Endodermal cell (in vitro differentiated cells): ENCODE measurements at regions not wholly inside any gene's neighbourhood (a gene's known extent, or its start where the extent isn't known, plus 50 kb on each side); places are given as distances from the start of the nearest gene placed in this dataset.

Experiments used
- DNase-seq: peaks from one replicate; pipeline ENCODE4 v3.0.0-alpha.2; 2017
- H3K27ac ChIP-seq: 2 replicates; pipeline ENCODE4 v1.5.1; 2013; ENCODE audit warnings: mild to moderate bottlenecking, low read depth, low read length, moderate library complexity
- H3K27me3 ChIP-seq: 2 replicates; pipeline ENCODE4 v1.6.1; 2013; ENCODE audit warnings: mild to moderate bottlenecking, low read length, moderate library complexity; ENCODE audit not compliant: insufficient read depth, control insufficient read depth, poor library complexity, severe bottlenecking
- H3K36me3 ChIP-seq: 2 replicates; pipeline ENCODE4 v1.7.0; 2013; ENCODE audit warnings: mild to moderate bottlenecking, low read length, moderate library complexity; ENCODE audit not compliant: control insufficient read depth, insufficient read depth
- H3K4me1 ChIP-seq: one replicate; pipeline ENCODE4 v1.7.0; 2013; ENCODE audit warnings: low read length; ENCODE audit not compliant: control insufficient read depth, insufficient read depth
- H3K4me3 ChIP-seq: 2 replicates; pipeline ENCODE4 v1.5.1; 2013; ENCODE audit warnings: mild to moderate bottlenecking, low read length, moderate library complexity
- H3K9ac ChIP-seq: 2 replicates; pipeline ENCODE4 v1.6.1; 2013; ENCODE audit warnings: mild to moderate bottlenecking, low read length, moderate library complexity; ENCODE audit not compliant: poor library complexity, severe bottlenecking; ENCODE audit errors: extremely low read depth
- H3K9me3 ChIP-seq: 2 replicates; pipeline ENCODE4 v1.6.1; 2013; ENCODE audit warnings: mild to moderate bottlenecking, low read length, moderate library complexity; ENCODE audit not compliant: control insufficient read depth
- H3K27ac Mint-ChIP-seq: 2 replicates; pipeline ENCODE4 v1.8.0; 2020; ENCODE audit warnings: mixed read lengths
- H3K27me3 Mint-ChIP-seq: 2 replicates; pipeline ENCODE4 v1.8.0; 2021; ENCODE audit warnings: mild to moderate bottlenecking, mixed read lengths; ENCODE audit not compliant: insufficient read depth
- H3K36me3 Mint-ChIP-seq: 2 replicates; pipeline ENCODE4 v1.8.0; 2020; ENCODE audit warnings: low read depth, mixed read lengths
- H3K4me1 Mint-ChIP-seq: 2 replicates; pipeline ENCODE4 v1.8.0; 2020; ENCODE audit warnings: mixed read lengths
- H3K4me3 Mint-ChIP-seq: 2 replicates; pipeline ENCODE4 v1.8.0; 2020; ENCODE audit warnings: mild to moderate bottlenecking, moderate library complexity, mixed read lengths
- H3K9me3 Mint-ChIP-seq: 2 replicates; pipeline ENCODE4 v1.8.0; 2020; ENCODE audit warnings: mild to moderate bottlenecking, mixed read lengths
- WGBS, 2 experiments: methylation state at CpG; one replicate each; pipeline versions ENCODE4 v1.1.5 to v1.1.7; 2013; ENCODE audit warnings: missing lambda C conversion rate in 2 of 2, mixed read lengths in 1 of 2; ENCODE audit not compliant: insufficient coverage in 1 of 2, insufficient read length in 1 of 2; 5-methylcytosine and 5-hydroxymethylcytosine counted together
- TF ChIP-seq, protein P1 (sequence below): fragments of 200-600 bp; sonication (generic); conservative IDR thresholded peaks from 2 replicates; pipeline ENCODE4 v1.5.0; 2021; ENCODE audit warnings: antibody characterized with exemption, mild to moderate bottlenecking

DNA sequence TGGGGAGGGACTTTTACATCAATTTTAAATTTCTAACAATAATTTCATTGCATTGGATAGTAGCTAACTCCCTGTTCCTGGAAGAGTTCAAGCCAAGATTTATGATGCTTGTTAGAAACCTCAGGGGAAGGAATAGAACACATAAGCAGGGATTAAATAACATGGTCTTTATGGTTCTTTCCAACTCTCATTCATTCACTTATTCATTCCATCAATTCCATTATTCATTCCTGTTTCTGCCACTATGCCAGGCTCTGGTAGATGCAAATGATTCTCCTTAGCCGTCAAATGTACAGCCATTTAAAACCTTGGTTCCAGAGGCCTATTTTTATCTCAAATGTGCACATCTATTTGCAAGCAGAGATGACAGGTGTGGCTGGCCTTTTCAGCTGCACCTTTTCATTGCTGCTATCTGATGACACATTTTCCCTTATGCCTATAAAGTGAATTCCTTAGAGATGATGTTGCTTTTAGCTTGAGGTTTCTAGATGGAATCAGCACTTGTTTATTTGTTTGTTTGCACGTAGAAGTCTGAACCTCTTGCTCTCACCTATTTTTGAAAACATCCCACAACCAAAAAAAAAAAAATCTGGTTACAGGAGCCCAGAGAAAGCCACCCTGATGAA is 205.7 kb upstream of the IGFBP3 start:
- Histone ChIP-seq H3K4me1 (no peaks in the 10 kb centered on the region), H3K9ac (no peak overlapping the region), H3K27ac (no peak overlapping the region), H3K27me3 (no peaks in the 10 kb centered on the region), H3K36me3 (no peaks in the 10 kb centered on the region), H3K4me3 (no peak overlapping the region), H3K9me3 (no peaks in the 10 kb centered on the region)
- DNase-seq = no peak
- no peak overlapping the region for H3K27ac Mint-ChIP-seq
- TF ChIP-seq, protein P1, sequence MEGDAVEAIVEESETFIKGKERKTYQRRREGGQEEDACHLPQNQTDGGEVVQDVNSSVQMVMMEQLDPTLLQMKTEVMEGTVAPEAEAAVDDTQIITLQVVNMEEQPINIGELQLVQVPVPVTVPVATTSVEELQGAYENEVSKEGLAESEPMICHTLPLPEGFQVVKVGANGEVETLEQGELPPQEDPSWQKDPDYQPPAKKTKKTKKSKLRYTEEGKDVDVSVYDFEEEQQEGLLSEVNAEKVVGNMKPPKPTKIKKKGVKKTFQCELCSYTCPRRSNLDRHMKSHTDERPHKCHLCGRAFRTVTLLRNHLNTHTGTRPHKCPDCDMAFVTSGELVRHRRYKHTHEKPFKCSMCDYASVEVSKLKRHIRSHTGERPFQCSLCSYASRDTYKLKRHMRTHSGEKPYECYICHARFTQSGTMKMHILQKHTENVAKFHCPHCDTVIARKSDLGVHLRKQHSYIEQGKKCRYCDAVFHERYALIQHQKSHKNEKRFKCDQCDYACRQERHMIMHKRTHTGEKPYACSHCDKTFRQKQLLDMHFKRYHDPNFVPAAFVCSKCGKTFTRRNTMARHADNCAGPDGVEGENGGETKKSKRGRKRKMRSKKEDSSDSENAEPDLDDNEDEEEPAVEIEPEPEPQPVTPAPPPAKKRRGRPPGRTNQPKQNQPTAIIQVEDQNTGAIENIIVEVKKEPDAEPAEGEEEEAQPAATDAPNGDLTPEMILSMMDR = no peak
- H3K27me3 Mint-ChIP-seq = peaks cover 2% of the 10 kb centered on the region
- no peaks in the 10 kb centered on the region for H3K36me3 Mint-ChIP-seq
- 88 to 100% methylated on average over 1 to 2 of the region's 2 CpGs for WGBS, 2 experiments
- no peaks in the 10 kb centered on the region for H3K9me3 Mint-ChIP-seq
- H3K4me1 Mint-ChIP-seq = no peaks in the 10 kb centered on the region
- H3K4me3 Mint-ChIP-seq = no peak overlapping the region

DNA sequence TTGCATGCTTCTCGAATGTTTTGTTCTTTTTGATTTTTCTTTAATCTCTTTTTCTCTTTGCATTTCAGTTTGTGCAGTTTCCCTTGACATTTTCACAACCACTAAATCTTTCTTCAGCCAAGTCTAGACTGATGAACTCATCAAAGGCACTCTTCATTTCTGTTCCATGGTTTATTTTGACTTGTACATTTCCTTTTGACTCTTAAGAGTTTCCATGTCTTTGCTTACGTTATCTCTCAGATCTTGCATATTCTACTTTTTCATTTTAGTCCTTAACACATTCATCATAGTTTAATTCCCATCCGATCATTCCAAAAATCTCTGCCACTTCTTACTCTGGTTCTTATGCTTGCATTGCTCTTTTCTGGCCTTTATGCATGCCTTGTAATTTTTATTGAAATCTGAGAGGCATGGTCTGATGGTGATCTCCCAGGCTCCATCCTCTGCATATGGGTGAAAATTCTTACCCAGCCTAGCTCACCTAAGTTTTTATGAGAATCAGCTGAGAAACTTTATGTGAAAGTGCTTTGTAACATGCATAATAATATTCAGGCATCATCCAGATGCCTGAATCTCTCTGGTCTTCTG is 202.8 kb upstream of the IGFBP3 start:
- Histone ChIP-seq H3K9ac (no peak overlapping the region), H3K27ac (no peak overlapping the region), H3K9me3 (no peaks in the 10 kb centered on the region), H3K27me3 (no peaks in the 10 kb centered on the region), H3K4me3 (no peak overlapping the region), H3K4me1 (no peaks in the 10 kb centered on the region), H3K36me3 (no peaks in the 10 kb centered on the region)
- H3K4me3 Mint-ChIP-seq = no peak overlapping the region
- TF ChIP-seq, protein P1 = no peak
- WGBS, 2 experiments = 90 to 91% methylated on average over 3 of the region's 3 CpGs
- no peak overlapping the region for H3K27ac Mint-ChIP-seq
- no peak for DNase-seq
- no peaks in the 10 kb centered on the region for H3K9me3 Mint-ChIP-seq
- no peaks in the 10 kb centered on the region for H3K36me3 Mint-ChIP-seq
- H3K27me3 Mint-ChIP-seq = no peaks in the 10 kb centered on the region
- no peaks in the 10 kb centered on the region for H3K4me1 Mint-ChIP-seq

DNA sequence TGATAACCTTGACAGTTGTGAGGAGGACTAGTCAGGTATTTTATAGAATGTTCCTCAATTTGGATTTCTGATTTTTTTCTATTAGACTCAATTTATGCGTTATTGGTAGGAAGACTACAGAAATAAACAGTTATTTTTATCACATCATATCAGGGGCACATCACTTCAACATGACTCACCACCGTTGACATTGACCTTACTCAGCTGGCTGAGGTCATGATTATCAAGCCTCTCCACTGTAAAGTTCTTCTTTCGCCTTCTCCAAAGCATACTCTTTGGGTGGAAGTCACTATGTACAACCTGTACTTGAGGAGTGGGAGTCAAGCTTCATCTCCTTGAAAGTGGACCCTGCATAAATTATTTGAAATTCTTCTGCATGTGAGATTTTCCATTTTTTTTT is 194.3 kb upstream of the IGFBP3 start:
- no peak overlapping the region for H3K27ac ChIP-seq
- H3K4me1 ChIP-seq = no peaks in the 10 kb centered on the region
- H3K36me3 ChIP-seq = no peaks in the 10 kb centered on the region
- TF ChIP-seq, protein P1 = no peak
- no peak for DNase-seq
- H3K9me3 Mint-ChIP-seq = no peaks in the 10 kb centered on the region
- no peaks in the 10 kb centered on the region for H3K9me3 ChIP-seq
- H3K27me3 ChIP-seq = no peaks in the 10 kb centered on the region
- no peaks in the 10 kb centered on the region for H3K36me3 Mint-ChIP-seq
- H3K4me1 Mint-ChIP-seq = no peaks in the 10 kb centered on the region
- no peak overlapping the region for H3K4me3 ChIP-seq
- H3K27ac Mint-ChIP-seq = no peak overlapping the region
- H3K4me3 Mint-ChIP-seq = no peak overlapping the region
- no peak overlapping the region for H3K9ac ChIP-seq
- 85 to 100% methylated on average over 1 to 3 of the region's 3 CpGs for WGBS, 2 experiments
- H3K27me3 Mint-ChIP-seq = no peaks in the 10 kb centered on the region
